HG02885 (cell line): ENCODE measurements at regions not wholly inside any gene's neighbourhood (a gene's known extent, or its start where the extent isn't known, plus 50 kb on each side); places are given as distances from the start of the nearest gene placed in this dataset.
"Not testable (repeated sequence)": the region's sequence is repeated elsewhere in the genome, so short reads cannot be mapped to it uniquely, and the experiment has no call there.

Experiments
- ATAC-seq: cut with Tn5 transposase; IDR thresholded peaks from one replicate; pipeline ENCODE4 v1.9.1; 2021; ENCODE audit warnings: mild to moderate bottlenecking; ENCODE audit not compliant: unreplicated experiment, poor library complexity

DNA sequence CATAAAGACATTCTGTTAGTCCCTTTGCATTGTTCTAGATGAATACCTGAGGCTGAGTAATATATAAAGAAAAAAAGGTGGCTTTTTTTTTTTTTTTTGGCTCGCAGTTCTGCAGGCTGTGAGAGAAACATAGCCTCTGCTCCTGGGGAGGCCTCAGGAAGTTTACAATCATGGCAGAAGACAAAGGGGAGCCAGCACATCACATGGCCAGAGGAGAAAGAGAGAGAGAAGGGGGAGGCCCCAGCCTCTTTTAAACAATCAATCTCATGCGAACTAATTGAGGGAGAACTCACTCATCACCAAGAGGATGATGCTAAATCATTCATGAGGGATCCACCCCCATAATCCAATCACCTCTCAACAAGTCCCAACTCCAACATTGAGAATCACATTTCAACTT, 364.0 kb upstream of the EPHA5 start:
- ATAC-seq, result no peak

DNA sequence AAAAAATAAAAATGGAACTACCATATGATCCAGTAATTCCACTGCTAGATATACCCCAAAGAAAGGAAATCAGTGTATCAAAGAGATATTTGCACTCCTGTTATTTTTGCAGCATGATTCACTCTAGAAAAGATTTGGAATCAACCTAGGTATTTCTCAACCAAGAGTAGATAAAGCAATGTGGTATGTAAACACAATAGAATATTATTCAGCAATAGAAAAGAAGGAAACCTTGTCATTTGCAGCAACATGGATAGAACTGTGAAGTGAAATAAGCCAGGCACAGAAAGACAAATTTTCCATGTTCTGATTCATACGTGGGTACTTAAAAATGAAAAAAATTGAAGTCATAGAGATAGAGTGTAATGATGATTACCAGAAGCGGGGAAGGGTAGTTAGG, 362.3 kb upstream of the EPHA5 start:
- no peak for ATAC-seq

DNA sequence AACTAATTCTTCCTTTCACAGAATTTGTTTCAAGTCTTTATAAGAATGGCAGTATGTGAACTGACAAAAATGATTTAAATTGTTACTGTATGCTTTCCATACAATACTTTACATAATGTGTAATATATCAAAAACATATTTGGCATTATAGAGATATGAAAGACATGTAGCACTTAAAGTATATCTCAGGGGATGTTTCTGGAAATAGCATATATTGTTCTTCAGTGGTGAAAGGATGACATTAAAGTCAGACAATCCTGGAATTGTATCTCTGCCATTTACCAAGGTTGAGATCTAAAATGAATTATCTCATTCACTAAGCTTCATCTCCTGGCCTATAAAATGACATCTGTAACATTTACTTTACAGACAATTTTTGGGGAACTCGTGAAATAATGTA, 358.4 kb upstream of the EPHA5 start:
- ATAC-seq, result no peak

DNA sequence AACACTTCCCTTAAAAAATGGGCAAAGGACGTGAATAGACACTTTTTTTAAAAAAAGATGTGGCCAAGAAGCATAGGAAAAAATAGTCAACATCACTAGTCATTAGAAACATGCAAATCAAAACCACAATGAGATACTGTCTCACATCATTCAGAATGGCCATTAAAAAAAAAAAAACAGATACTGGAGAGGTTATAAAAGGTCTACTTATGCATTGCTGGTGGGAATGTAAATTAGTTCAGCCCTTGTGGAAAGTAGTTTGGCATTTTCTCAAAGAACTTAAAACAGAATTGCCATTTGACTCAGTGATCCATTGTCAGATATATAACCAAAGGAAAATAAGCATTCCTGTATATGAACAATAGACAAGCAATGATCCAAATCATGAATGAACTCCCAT, 352.8 kb upstream of the EPHA5 start:
- no peak for ATAC-seq

DNA sequence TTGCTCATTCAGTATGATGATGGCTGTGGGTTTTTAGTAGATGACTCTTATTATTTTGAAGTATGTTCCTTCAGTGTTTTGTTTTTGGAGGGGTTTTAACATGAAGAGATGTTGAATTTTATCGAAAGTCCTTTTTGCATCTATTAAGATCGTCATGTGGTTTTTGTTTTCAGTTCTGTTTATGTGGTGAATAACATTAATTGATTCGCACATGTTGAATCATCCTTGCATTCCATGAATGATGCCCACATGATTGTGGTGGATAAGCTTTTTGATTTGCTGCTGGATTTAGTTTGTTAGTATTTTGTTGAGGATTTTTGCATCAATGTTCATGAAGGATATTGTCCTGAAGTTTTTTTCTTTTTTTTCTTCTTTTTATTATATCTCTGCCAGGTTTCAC, 347.4 kb upstream of the EPHA5 start:
- ATAC-seq, result no peak

DNA sequence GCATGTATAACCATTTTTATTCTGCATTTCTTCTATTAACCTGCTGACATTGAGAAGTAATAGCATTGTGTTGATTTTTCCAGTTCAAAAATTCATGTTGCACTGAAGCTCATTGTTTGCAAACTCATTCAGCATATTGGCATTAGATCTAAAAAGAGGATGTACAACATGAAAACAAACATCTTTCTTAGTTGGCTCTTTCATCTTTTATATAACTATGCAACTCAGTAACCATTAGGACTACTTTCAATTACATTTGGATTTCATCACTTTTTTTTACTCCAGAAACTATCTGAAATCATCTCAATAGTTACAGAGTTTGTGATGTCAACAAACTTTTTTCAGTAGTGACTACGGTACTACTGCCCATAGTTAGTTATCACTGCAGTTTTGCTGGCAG, 346.0 kb upstream of the EPHA5 start:
- ATAC-seq, result no peak

DNA sequence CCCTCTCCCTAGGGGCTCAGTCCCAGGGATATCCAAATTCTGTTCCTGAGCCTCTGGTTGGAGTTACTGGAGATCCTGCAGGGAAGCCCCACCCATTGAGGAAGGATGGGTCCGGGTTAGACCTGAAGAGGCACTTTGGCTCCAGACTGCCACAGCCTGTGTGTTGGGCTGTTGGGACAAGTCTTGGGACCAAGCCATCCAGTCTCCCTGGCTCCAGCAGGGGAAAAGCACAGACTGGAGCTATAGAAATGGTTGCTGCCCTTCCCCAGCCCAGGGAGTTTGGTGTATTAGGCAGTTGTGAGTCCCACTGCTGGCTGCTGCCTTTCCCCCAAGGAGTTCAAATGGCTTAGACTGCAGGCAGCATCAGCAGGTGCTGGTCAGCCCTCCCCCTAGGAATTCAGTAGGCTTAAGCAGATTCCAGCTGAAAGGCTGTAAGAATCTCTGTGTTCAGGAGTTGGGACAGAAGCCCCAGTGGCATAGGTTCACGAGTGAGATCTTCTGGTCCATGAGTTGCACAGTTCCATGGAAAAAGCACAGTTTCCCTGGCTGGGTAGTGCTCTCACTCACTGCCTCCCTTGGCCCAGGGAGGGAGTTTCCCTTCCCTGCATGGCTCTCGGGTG, 344.0 kb upstream of the EPHA5 start:
- ATAC-seq, result no peak

DNA sequence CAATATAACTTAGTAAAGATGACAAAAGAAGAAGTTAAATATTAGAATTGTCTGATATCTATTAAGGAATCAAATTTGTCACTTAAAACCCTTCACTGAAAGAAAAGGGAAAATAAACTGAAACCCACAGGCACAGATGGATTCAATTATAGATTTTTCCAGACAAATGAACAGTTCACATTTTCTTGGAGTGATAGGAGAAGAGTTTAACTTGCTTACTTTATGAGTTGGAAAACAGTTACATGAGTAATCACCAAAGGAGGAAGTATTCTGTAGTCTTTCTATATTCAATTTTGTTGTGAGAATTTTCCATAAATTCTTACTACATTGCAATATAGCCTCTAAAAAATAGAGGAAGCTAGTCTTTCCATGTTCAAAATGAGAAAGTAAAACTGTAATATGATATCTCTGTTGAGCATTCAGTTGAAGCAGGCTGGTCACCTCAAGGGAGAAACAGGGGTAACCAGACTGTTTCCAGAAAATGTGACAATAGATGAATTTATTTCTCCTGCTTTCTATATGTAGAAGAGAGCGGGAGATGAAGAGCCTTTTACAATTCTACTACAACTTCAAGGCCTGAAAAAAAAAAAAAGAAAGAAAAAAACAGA, 330.3 kb upstream of the EPHA5 start:
- ATAC-seq, result no peak

DNA sequence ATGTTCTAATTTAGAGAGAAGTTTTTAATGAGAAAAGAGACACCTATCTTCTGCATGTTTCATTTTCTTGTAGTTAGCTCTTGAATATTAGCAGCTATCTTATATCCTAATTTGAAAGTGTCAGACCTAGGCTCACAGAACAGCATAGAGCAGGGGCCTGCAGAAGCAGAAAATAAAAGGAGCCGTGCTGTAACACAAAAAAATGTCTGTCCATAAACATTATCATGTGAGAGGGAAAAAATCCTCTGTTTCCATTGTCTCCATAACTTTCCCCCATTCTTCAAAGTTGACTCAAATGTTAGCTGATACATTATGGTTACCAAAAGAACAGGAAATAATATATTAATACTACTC, 329.2 kb upstream of the EPHA5 start:
- no peak for ATAC-seq

DNA sequence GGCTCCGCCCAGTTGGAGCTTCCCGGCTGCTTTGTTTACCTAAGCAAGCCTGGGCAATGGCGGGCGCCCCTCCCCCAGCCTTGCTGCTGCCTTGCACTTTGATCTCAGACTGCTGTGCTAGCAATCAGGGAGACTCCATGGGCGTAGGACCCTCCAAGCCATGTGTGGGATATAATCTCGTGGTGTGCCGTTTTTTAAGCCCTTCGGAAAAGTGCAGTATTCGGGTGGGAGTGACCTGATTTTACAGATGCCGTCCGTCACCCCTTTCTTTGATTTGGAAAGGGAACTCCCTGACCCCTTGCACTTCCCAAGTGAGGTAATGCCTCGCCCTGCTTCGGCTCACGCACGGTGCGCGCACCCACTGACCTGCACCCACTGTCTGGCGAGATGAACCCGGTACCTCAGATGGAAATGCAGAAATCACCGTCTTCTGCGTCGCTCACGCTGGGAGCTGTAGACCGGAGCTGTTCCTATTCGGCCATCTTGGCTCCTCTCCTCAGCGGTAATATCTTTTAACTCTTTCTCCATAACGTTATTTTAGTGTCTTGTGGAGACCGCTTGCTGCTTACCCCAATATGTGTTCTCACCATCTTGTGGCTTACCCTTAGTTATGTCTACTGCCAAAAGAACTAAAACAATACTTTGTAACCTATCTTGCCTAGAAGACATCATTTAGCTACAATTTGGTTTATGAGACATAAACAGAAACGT, 328.7 kb upstream of the EPHA5 start:
- ATAC-seq, result not testable (repeated sequence)

DNA sequence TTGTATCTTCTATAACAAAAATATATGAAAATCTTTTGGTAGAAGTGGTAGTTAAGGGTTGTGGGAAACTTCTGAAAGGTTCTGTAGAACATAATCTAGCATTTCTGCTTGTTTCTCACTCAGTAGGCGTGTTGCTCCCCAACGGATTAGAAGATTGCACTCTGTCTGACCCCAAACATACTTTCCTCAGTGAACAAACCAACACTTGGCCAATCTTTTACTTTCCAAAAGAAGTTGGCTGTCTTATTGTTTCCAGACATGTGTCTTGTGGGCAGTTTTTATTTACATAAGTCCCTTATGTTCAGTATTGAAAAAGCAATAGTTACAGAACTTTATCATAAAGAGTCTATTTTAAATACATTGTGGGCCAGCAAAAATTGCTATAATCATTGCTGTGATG, 312.8 kb upstream of the EPHA5 start:
- no peak for ATAC-seq

DNA sequence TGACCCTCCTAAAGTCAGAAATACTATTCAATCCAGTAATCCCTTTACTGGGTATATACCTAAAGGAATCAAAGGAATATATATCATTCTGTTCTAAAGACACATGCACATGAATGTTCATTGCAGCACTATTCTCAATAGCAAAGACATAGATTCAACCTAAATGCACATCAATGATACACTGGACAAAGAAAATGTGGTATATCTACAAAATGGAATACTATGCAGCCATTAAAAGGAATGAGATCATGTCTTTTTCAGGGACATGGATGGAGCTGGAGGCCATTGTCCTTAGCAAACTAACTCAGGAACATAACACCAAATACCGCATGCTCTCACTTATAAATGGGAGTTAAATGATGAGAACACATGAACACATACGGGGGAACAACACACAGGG, 306.0 kb upstream of the EPHA5 start:
- ATAC-seq, result no peak

DNA sequence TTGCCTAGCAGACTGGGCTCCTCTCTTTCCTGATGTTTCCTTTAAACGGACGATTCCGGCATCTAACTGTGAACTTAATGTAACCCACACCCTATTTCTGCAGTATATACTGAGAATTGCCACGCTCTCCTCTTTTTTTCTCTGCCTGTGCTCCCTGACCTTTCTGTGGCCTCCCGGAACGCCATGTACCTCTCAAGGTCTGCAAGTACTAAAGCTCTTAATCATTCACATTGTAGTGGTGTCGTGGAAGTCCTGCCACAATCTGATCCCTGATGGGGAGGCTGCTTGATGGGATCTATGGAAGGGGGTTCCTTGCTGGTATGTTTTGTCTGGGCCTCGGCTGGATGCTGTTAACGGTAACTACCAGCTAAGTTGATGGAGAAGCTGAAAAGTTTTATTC, 302.9 kb upstream of the EPHA5 start:
- no peak for ATAC-seq

DNA sequence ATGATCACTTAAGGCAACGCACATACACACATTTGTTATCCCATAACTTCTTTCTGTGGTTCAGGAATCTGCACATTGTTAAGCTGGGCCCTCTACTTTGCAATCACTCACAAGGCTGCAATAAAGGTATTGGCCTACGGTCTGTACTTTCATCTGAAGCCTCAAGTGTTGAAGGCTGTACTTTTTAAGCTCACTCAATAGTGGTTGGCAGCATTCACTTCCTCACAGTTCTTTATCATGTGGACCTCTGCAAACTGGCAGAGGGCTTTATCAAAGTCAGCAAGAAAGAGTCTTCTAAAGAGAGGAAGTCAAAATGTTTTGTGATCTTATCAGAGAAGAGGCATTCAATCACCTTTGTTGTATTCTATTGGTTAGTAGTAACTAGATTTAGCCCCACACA, 301.4 kb upstream of the EPHA5 start:
- ATAC-seq, result no peak

DNA sequence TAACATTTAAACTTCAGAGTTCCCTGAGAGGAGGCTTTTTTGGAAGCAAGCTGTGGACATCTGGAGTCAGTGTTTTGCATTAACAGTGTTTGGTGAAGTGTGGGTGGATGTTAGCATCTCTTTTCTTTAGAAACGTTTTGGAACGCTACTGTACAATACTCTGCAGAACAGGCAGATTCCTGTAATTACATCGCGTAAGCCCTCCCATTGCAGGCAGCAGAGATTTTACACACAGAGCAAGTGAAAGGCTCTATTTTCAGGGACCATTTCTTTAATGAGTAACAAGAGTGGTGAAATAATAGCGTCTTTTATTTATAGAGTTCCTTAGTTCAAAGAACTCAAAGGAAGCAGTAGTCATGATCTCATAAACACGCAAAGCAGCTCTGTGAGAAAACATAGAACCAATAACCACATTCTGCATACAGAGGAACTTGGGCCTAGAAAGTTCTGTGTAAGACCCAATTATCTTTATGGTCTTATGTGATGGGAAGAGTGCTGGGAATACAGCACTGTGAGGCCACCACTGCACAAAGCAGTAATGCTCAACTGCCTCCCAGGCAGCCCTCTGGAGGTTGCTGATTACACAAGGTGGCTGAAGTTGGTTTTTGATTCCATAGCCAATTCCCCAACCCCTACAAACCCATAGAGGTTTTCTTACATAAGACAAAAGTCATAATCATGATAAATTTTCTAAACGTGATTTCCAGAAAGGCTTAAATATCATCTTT, 298.7 kb upstream of the EPHA5 start:
- ATAC-seq, result no peak

DNA sequence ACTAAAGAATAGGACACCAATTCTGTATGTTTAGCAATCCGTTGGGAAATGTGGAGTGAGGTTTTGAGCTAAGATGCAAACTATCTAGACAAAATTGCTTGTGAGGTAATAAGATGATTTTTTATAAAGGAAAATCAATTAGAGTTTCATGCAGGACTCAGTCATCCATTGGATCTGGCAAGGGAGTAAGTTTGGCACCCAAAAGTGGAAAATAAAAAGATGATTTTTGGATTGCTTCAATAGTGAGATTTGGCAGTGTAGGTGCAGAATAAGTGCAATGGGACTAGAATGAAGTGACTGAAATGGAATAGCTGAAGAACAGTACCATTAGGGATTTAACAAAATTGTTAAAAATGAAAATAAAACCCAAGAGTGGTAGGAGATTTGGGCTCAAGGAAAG, 290.5 kb upstream of the EPHA5 start:
- ATAC-seq, result no peak

DNA sequence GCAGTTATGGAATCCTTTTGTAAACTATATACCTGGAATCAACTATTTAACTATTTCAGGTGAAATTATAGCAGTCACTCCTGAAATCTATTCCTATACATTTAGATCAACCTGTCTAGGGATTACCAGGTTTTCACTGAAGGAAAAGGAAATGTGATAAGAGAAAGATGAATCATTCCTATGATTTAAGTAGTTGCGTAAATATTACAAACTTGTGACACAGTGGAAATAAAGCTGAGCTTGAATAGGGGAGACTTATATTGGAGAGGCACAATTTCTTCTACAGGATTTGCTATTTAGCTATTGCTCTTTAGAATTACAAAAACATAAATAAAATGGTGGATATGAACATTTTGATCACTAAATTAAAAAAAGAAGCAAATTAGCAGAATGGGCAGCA, 284.1 kb upstream of the EPHA5 start:
- ATAC-seq, result no peak

DNA sequence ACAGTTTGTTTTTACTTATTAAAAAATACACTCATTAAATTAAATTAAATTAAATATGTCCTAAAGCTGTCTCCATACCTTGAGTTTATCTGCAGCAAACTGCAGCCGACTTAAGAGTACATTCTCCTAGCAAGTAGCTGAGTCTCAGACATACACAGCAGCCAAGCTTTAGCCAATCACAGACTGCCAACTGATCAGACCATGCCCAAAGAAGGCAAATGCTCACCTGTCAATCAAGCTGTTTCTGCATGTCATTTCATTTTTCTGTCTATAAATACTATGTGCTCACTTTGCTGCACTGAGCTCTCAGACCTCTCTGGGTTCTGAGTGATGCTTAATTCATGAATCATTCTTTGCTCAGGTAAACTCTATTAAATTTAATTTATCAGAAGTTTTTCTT, 280.9 kb upstream of the EPHA5 start:
- no peak for ATAC-seq

DNA sequence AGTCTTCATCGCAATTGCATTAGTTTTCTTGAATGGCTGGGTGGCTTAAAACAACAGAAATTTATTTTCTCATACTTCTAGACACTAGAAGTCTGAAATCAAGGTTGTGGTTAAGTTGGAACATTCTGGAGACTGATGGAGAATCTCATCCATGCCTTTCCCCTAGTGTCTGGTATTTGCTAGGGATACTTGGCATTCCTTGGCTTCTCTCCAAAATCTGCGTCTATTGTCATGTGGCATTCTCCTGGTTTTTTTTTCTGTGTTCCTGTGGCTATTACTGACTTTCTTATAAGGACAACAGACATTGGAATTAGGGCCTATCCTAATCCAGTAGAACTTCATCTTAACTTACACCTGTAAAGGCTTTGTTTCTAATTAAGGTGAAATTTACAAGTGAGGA, 272.8 kb upstream of the EPHA5 start:
- no peak for ATAC-seq

DNA sequence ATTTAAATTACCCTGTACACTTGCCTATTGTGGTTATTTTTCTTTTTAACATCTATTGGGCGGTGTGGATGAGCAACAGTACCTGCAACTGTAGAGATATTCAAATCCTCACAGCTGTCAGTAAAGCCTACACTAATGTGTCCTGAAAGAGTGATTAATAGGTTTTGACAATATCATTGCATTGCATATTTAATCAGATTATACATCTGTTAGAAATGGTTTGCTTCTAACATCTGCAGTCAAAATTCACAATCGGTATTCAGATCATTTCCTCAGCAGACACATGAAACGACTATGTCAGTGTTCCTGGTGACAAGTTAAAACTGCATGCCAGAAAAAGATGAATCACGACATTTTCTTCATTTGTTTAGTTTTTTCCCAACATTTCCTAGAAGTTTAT, 254.6 kb upstream of the EPHA5 start:
- ATAC-seq, result no peak

DNA sequence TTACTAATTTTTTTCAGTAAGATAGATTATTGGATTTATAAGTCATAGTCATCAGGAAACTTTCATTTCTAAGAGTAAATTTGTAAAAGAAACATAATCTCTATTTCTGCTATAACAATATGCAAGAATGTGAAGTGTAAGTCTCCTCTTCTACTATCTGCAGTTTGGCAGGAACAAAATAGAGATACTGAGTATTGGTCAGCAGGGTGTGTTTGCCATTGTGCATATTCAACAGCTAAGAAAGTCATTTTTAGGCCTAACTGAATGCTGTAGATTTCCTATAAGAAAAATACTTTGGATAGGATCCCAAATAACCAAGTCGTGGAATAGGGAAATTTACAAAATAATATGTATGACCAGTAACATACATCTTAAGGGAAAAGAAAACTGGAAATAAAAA, 253.3 kb upstream of the EPHA5 start:
- ATAC-seq, result no peak

DNA sequence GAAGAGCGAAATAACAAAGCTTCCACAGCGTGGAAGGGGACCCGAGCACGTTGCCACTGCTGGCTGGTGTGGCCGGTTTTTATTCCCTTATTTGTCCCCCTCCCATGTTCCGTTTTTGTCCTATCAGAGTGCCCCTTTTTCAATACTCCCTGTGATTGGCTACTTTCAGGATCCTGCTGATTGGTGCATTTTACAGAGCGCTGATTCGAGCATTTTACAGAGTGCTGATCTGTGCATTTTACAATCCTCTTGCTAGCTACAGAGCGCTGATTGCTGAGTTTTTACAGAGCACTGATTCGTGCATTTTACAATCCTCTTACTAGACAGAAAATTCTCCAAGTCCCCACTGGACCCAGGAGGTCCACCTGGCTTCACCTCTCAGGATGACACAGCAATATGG, 250.9 kb upstream of the EPHA5 start:
- ATAC-seq, result no peak
